Activated naive CD4-positive, alpha-beta T cell treated with anti-CD3 and anti-CD28 coated beads, Interleukin-2, amount 10 ng/mL, durations not matched to agents 7 days and 5 days (primary cell): ENCODE measurements at regions not wholly inside any gene's neighbourhood (a gene's known extent, or its start where the extent isn't known, plus 50 kb on each side); places are given as distances from the start of the nearest gene placed in this dataset.
"Not testable (repeated sequence)": the region's sequence is repeated elsewhere in the genome, so short reads cannot be mapped to it uniquely, and the experiment has no call there.

Experiments
- CTCF ChIA-PET: fragments of 350-600 bp; sonication (Branson Sonifier 250); formaldehyde crosslinking; loops from one replicate; lab custom pipeline; 2021; ENCODE audit warnings: antibody characterized with exemption; lab: Charles Lee
- DNase-seq: peaks from one replicate; pipeline ENCODE4 v3.0.0-alpha.2; 2020
- H3K27ac Mint-ChIP-seq: one replicate; pipeline ENCODE4 v1.8.0; 2021; ENCODE audit warnings: mild to moderate bottlenecking, moderate library complexity, mixed read lengths
- H3K27me3 Mint-ChIP-seq: one replicate; pipeline ENCODE4 v1.8.0; 2021; ENCODE audit warnings: mild to moderate bottlenecking, mixed read lengths
- H3K36me3 Mint-ChIP-seq: one replicate; pipeline ENCODE4 v1.8.0; 2021; ENCODE audit warnings: mixed read lengths
- H3K4me1 Mint-ChIP-seq: one replicate; pipeline ENCODE4 v1.8.0; 2021; ENCODE audit warnings: mixed read lengths
- H3K4me3 Mint-ChIP-seq: one replicate; pipeline ENCODE4 v1.8.0; 2021; ENCODE audit warnings: mild to moderate bottlenecking, moderate library complexity, mixed read lengths
- H3K9me3 Mint-ChIP-seq: one replicate; pipeline ENCODE4 v1.8.0; 2021; ENCODE audit warnings: mixed read lengths

DNA sequence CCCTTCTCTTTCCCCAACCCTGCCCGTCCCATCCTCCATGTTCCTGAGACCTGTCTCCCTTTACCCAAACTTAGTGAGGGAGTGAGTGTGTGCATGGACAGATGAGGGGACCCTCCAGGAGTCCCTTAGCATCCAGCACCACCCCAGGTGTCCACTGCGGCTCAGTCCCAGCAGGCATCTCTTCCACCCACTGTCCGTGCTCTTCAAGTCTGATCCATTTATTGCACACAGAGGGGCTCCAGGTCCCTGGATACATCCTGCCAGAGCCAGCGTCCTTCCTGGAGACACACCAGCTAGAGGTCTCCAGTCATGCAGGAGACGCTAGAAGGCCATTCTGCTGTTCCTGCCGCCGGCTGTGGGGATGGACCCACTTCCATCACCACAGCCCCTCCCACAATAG, 239.2 kb downstream of the ADGRD1 start:
- no peak overlapping the region for H3K4me3 Mint-ChIP-seq
- no peaks in the 10 kb centered on the region for H3K9me3 Mint-ChIP-seq
- peaks cover 9% of the 10 kb centered on the region for H3K27me3 Mint-ChIP-seq
- no peak overlapping the region for H3K27ac Mint-ChIP-seq
- no peak for DNase-seq
- CTCF ChIA-PET, result no interaction called here
- H3K4me1 Mint-ChIP-seq, result no peaks in the 10 kb centered on the region
- H3K36me3 Mint-ChIP-seq, result no peaks in the 10 kb centered on the region

- CTCF ChIA-PET, result no interaction called here
- Mint-ChIP-seq H3K9me3 (no peaks in the 10 kb centered on the region), H3K36me3 (no peaks in the 10 kb centered on the region), H3K27me3 (peaks cover 5% of the 10 kb centered on the region), H3K4me3 (no peak overlapping the region), H3K4me1 (no peaks in the 10 kb centered on the region), H3K27ac (no peak overlapping the region)
- DNase-seq, result no peak
Measured at GRCh38 chr12:131194166-131194565, 240.5 kb downstream of the ADGRD1 start.

- Mint-ChIP-seq H3K36me3 (no peaks in the 10 kb centered on the region), H3K4me1 (no peaks in the 10 kb centered on the region), H3K27ac (no peak overlapping the region), H3K9me3 (no peaks in the 10 kb centered on the region), H3K4me3 (no peak overlapping the region), H3K27me3 (peaks cover 4% of the 10 kb centered on the region)
- DNase-seq, result no peak
- CTCF ChIA-PET, result no interaction called here
Measured at GRCh38 chr12:131195796-131196195, 242.1 kb downstream of the ADGRD1 start.

DNA sequence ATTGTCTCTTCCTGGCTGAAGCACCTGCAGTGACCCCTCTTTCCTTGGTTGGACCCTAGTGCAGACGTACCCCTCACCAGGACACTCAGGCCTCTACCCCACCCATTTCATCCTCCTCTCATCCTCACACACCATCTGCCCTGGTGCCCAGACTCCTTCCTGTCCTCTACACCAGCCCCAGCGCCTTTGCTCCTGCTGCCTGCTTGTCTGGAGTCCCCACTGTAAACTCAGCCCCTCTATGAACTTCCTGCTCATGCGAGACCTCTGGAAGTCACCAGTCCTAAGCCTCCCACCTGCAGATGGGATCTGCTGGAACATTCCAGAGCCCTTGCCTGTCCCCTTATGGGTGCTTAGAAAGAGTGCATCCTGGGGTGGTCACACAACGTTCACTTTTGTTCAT, 242.5 kb downstream of the ADGRD1 start:
- DNase-seq, result no peak
- no peaks in the 10 kb centered on the region for H3K9me3 Mint-ChIP-seq
- no peaks in the 10 kb centered on the region for H3K4me1 Mint-ChIP-seq

GRCh38 chr12:131197490-131197889, 243.8 kb downstream of the ADGRD1 start:
- CTCF ChIA-PET, result no interaction called here
- Mint-ChIP-seq H3K27ac (no peak overlapping the region), H3K36me3 (no peaks in the 10 kb centered on the region), H3K27me3 (peaks cover 4% of the 10 kb centered on the region), H3K4me3 (no peak overlapping the region), H3K9me3 (no peaks in the 10 kb centered on the region), H3K4me1 (no peaks in the 10 kb centered on the region)
- no peak for DNase-seq

More for the DNA sequence above, 242.5 kb downstream of the ADGRD1 start:
- CTCF ChIA-PET, result no interaction called here
- no peaks in the 10 kb centered on the region for H3K36me3 Mint-ChIP-seq
- H3K4me3 Mint-ChIP-seq, result no peak overlapping the region
- H3K27me3 Mint-ChIP-seq, result peaks cover 4% of the 10 kb centered on the region
- no peak overlapping the region for H3K27ac Mint-ChIP-seq

DNA sequence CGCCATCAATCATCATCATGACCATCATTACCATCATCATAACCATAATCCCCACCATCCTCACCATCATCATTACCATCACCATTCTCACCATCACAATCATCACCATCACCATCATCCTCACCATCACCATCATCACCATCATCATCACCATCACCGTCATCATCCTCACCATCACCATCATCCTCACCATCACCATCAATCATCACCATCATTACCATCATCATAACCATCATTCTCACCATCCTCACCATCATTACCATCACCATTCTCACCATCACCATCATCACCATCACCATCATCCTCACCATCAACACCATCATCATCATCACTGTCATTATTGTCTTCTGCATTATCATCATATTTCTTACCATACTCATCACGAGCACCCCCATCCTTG, 245.5 kb downstream of the ADGRD1 start:
- CTCF ChIA-PET, result no interaction called here
- H3K4me3 Mint-ChIP-seq, result no peak overlapping the region
- no peaks in the 10 kb centered on the region for H3K9me3 Mint-ChIP-seq
- H3K36me3 Mint-ChIP-seq, result no peaks in the 10 kb centered on the region
- no peak overlapping the region for H3K27ac Mint-ChIP-seq
- no peak for DNase-seq
- H3K27me3 Mint-ChIP-seq, result no peaks in the 10 kb centered on the region
- H3K4me1 Mint-ChIP-seq, result no peaks in the 10 kb centered on the region

DNA sequence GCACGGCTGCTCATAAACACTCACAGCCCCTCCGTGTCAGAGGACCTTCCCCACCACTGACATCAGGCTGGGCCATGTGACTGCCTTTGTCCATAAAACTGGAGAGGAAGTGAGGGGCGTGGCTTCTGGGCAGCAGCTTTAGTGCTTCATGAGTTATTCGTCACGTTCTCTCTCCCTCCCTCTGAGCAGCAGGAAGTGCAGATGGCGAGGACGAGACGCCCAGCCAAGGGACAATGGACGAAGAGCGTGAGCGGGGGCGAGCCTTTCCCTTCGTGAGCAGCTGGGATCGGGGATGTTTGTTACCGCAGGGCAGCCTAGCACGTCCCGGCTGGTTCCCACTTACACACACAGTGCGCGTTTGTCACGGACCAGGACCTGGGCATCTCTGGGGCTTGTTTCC, 248.2 kb downstream of the ADGRD1 start:
- DNase-seq, H3K4me1 Mint-ChIP-seq, H3K9me3 Mint-ChIP-seq, H3K4me3 Mint-ChIP-seq, H3K27ac Mint-ChIP-seq, H3K27me3 Mint-ChIP-seq, H3K36me3 Mint-ChIP-seq, CTCF ChIA-PET: not testable (repeated sequence)

- Mint-ChIP-seq H3K36me3 (no peaks in the 10 kb centered on the region), H3K27ac (no peak overlapping the region), H3K4me1 (no peaks in the 10 kb centered on the region), H3K4me3 (no peak overlapping the region), H3K27me3 (no peaks in the 10 kb centered on the region), H3K9me3 (no peaks in the 10 kb centered on the region)
- no peak for DNase-seq
- CTCF ChIA-PET, result no interaction called here
Measured at GRCh38 chr12:131202592-131203378, 249.1 kb downstream of the ADGRD1 start.

DNA sequence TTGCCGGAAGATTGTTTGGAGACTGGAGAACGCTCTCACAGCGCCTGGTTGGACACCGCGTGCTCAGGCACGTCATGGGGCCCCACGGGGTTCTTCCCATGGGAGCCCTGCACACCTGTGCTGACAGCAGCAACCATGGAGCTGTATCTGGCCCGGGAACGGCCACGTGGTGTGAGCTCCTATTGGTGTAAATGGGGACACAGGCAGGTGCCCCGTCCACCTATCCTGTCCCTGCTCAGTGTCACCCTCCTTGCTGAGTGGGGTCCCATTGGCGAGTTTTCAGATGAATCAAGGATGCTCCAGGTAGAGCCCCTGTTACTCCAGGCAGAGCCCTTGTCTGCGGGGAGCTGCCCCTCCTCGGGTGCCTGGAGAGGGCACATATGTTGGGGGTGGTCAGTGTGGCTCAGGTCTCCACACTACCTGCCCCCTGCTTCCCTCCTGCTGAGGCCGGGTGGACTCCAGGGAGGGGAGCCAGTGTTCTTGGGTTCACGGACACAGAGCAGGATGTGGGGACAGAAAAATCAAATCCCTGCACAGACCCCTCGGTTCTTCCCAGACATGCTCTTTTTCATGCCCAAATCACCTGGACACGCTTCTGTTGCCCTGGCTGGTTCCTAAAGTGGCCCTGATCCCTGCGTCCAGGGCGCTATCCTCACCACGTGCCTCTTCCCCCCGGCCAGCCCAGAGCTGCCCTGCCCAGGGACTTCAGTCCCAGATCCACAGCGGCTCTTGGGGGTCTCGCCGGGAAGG, 250.1 kb downstream of the ADGRD1 start:
- Mint-ChIP-seq H3K9me3 (no peaks in the 10 kb centered on the region), H3K27me3 (no peaks in the 10 kb centered on the region), H3K4me3 (no peak overlapping the region), H3K36me3 (no peaks in the 10 kb centered on the region), H3K27ac (no peak overlapping the region), H3K4me1 (no peaks in the 10 kb centered on the region)
- CTCF ChIA-PET, result no interaction called here
- no peak for DNase-seq

- Mint-ChIP-seq H3K36me3 (no peaks in the 10 kb centered on the region), H3K9me3 (no peaks in the 10 kb centered on the region), H3K4me1 (peaks cover 3% of the 10 kb centered on the region), H3K27me3 (peaks cover 4% of the 10 kb centered on the region), H3K27ac (no peak overlapping the region), H3K4me3 (no peak overlapping the region)
- DNase-seq, result no peak
- CTCF ChIA-PET, result no interaction called here
Measured at GRCh38 chr12:131204416-131205274, 250.9 kb downstream of the ADGRD1 start.

DNA sequence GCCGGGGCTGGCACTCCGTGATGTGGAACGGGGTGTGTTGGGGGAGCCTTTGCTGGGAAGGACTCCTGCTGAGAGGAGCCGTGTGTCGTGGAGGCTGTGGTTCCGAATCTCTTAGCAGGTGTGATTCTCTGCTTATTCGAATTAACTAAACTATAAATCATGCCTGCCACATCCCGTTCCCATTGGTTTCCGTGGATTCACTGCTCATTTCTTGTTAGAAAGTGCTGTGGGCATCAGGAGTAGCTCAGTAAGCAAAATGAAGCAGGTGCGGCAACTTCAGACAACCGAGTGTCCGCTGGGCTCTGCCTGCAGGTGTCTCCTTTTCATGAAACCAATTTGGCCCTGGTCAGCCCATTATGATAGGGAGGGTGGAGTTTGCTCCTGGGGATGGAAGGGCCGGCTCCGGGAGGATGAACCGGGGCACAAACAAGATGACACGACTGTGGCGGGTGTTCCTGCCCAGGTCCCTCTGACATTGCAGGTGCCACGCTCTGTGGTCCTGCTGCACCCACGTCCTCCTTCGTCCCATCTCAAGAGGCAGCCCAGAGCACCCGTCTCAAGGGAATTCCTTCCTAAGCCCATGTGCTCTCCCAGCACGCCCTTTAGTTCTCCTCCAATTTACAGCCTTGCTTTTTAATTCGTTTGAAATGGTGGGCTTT, 251.7 kb downstream of the ADGRD1 start:
- H3K4me3 Mint-ChIP-seq, H3K4me1 Mint-ChIP-seq, CTCF ChIA-PET, H3K36me3 Mint-ChIP-seq, H3K27me3 Mint-ChIP-seq, H3K9me3 Mint-ChIP-seq, H3K27ac Mint-ChIP-seq, DNase-seq: not testable (repeated sequence)

DNA sequence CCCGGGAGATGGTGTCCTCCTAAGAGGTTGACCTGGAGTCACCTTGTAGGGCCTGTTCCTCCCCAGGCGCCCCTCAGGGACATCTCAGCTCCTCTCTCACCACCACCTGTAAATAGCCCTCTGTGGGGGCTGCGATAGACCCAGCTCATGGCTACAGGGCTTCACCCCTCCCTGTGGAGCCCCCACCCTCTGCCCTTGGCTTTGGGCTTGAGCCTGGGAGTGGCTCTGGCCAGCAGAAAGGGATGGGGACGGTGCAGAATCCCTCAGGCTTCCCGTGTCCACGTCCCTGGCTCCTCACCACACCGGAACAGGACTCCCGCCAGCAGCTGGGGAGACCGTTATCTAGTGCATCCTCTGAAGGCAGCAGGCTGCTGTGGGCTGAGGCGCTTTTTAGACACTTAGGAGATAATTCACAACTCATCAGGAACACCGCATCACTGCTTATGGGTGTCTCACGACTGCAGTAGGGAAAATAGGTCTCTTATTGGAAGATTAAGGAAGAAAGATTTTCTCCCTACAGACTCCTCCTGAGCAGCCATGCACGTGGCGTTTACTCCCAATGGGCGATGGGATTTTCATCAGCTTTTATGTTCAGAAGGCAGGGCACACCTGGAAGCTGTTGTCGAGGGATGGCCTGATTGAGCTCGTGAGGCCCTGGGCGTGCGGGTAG, 253.1 kb downstream of the ADGRD1 start:
- DNase-seq, H3K4me3 Mint-ChIP-seq, H3K9me3 Mint-ChIP-seq, H3K27ac Mint-ChIP-seq, H3K4me1 Mint-ChIP-seq, H3K36me3 Mint-ChIP-seq, CTCF ChIA-PET: not testable (repeated sequence)
- H3K27me3 Mint-ChIP-seq, result peaks cover 10% of the 10 kb centered on the region

GRCh38 chr12:131207300-131207660, 253.6 kb downstream of the ADGRD1 start:
- H3K27me3 Mint-ChIP-seq, result peaks cover 10% of the 10 kb centered on the region
- CTCF ChIA-PET, H3K9me3 Mint-ChIP-seq, H3K36me3 Mint-ChIP-seq, H3K4me1 Mint-ChIP-seq, DNase-seq, H3K4me3 Mint-ChIP-seq, H3K27ac Mint-ChIP-seq: not testable (repeated sequence)

GRCh38 chr12:131207841-131208240, 254.1 kb downstream of the ADGRD1 start:
- H3K4me3 Mint-ChIP-seq, H3K9me3 Mint-ChIP-seq, H3K4me1 Mint-ChIP-seq, DNase-seq, CTCF ChIA-PET, H3K27ac Mint-ChIP-seq, H3K36me3 Mint-ChIP-seq: not testable (repeated sequence)
- peaks cover 10% of the 10 kb centered on the region for H3K27me3 Mint-ChIP-seq
